Stimulated activated CD4-positive, alpha-beta T cell treated with anti-CD3 and anti-CD28 coated beads, Interleukin-4, amount 100 ng/mL, for 1 hour (primary cell): ENCODE measurements at regions not wholly inside any gene's neighbourhood (a gene's known extent, or its start where the extent isn't known, plus 50 kb on each side); places are given as distances from the start of the nearest gene placed in this dataset.

ENCODE experiments used
- DNase-seq: peaks from one replicate; pipeline ENCODE4 v3.0.0-alpha.2; 2020

GRCh38 chr15:87224404-87224803, 1032.1 kb downstream of the NTRK3 start:
- no peak for DNase-seq

- DNase-seq, result no peak
These were observed 1036.6 kb downstream of the NTRK3 start for GRCh38 chr15:87219650-87220615.

DNA sequence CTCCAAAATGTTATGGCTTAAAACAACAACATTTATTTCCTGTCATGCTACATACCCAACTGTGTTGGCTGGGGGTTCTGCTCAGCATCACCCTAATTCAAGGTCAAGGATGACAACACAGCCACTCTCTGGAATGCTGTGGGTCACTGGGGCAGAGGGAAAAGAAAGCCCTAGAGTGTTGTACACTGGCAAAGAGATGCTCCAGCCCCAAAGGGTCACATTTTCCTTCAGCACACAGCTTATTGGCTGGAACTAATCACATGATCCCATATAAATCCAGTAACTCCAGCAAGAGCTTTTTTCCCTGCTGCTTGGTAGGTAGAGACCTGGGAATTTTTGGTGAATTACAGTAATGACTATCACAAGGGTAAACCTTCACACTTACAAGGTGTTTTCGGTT, 1041.4 kb downstream of the NTRK3 start:
- no peak for DNase-seq

- no peak for DNase-seq
These were observed 1042.9 kb downstream of the NTRK3 start for GRCh38 chr15:87213626-87214025.

DNA sequence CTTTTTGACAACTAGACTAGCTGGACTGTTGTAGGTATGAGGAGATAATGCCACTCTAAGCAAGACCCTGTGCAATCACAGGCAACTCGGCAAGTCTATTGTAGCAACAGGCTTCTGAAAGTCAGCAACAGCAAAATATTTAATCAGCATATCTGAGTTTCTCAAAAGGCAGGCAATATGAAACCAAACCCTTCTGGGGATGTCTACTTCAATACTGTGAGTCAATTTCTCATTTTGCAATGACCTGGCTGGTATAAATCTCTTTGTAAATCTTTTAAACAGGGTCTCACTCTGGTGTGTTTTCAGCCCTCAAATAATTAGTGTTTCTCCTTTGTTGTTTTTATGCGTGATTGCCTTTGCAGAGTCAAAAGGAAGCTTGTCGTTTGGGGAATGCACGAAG, 1044.5 kb downstream of the NTRK3 start:
- DNase-seq, result no peak

DNA sequence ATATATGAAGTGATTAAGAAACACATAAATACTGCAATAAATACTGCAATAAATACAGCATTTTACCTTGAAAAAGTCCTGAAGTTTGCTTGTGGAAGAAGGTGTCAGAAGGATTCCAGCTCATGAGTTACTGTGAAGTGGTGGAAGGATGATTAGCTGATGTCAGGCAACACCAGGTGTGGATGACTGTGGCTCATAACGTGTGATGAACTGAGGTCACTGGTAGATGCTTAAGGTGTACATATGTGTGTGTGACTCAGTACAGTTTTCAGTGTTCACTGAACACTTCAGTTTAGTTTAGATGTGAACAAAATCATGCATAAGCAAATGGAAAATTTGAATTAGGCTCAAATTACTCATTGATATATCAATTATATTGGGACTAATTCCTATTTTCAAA, 1045.0 kb downstream of the NTRK3 start:
- no peak for DNase-seq

- no peak for DNase-seq
These were observed 1046.4 kb downstream of the NTRK3 start for GRCh38 chr15:87209891-87210689.

DNA sequence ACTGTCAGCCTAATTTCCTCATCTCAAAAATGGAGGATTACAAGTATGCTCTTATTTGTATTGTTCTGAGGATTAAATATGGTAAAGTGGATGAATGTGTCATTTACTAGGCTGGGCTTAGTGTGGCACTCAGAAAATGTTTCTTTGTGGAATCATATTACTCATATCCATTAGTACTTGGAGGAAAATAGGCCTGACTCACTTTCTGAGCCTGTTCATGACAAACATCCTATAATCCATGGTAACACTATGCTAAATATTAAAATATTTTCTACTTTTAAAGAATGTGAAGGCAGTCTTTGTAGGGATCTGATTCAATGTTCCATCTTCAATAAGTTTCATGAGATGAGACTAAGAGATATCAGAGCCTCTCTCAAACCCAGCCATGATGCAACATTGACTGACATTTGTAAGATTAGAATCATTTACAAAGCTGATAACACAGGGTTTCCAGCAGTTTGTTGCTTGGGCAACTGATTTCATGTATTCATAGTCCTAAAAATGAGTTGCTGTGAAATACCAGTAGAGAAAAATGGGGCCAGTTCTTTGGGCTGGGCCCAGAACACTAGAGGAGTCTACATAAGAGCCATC, 1048.5 kb downstream of the NTRK3 start:
- no peak for DNase-seq

GRCh38 chr15:87207251-87207650, 1049.3 kb downstream of the NTRK3 start:
- no peak for DNase-seq

GRCh38 chr15:87201986-87202385, 1054.6 kb downstream of the NTRK3 start:
- no peak for DNase-seq

DNA sequence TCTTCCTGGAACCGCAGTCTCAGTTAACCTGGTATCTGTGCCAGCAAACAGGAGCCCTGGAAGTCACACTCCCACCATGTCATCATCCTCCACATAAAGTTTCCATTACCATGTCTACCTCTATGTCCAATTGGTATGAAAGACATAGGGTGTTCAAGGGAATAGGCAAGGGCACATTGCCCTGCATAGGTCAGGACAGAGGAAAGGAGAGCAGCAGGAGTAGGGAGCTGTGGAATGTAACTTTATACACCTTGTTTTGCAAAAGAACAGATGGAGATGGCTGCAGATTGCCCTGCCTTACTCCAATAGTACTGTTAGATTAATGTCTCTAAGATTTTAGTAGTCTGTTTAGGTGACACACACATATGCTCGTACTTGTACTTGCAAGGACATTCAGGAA, 1056.4 kb downstream of the NTRK3 start:
- no peak for DNase-seq

- no peak for DNase-seq
These were observed 1058.6 kb downstream of the NTRK3 start for GRCh38 chr15:87197981-87198380.

DNA sequence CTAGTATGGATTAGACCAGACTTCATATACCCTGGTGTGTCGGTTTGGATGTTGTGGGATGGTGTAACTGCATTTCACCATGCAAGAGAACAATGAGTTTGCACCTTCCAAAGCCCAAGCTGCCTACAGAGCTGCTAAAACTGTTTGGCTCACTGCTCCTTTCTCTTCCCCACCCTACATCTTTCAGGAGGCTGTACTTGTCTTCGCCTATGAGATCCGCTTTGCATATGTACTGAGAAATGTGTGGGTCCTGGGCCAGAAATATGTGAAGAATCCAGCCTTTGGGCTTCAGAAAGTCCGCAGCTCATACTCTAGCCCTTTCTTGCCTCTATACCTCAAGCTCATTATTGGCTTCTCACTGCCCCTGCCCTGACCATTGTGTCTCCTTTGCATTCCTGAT, 1060.0 kb downstream of the NTRK3 start:
- DNase-seq, result no peak

DNA sequence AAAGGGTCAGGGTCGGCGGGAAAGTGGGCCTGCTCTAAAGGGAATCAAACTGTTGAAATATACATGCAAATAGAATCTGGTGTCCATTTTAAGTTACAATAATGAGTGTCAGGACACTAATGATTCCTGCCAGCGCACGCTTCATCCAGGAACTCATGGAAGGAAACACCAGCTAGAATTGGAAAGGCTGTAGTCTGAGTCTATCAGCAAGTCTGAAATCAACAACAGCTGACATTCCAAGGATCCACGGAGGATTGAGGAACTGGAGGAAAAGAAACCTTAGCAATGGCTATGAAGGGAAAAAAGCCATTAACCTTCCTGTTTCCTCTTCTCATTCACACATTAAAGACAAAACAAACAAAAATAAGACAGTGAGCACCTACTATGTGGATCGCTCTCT, 1063.1 kb downstream of the NTRK3 start:
- DNase-seq, result no peak

GRCh38 chr15:87167706-87168105, 1088.0 kb downstream of the AGBL1 start:
- DNase-seq, result no peak

GRCh38 chr15:87167055-87167454, 1087.4 kb downstream of the AGBL1 start:
- no peak for DNase-seq

DNA sequence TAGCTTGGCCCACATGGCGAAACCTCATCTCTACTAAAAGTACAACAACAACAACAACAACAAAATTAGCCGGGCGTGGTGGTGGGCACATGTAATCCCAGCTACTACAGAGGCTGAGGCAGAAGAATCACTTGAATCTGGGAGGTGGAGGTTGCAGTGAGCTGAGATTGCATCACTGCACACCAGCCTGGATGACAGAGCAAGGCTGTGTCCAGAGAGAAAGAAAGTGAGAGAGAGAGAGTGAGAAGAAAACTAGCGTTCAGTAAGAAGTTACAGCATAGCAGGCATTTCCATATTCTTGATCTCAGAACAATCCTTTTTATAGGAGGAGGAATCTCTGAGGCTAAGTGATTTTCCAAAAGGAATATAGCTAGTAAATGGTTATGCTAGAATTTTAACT, 1076.1 kb downstream of the AGBL1 start:
- DNase-seq, result no peak

DNA sequence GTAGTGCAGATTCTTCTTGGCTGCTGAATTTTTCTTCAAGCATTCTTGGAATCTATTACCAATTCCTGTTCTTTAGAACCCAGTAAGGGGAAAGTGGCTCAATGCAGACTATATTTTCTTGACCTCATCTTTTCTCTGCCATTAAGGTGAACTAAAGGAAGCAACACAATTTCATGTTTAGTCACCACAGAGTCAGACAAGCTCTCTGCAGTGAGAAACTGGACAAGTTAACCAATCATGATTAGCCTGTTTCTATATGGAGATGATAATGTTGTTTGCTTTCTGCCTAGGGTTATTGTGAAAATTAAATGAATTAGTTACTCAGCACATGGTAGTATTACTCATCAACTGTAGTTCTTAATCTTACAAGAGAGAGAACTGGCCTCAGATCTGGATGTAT, 1075.1 kb downstream of the AGBL1 start:
- no peak for DNase-seq

DNA sequence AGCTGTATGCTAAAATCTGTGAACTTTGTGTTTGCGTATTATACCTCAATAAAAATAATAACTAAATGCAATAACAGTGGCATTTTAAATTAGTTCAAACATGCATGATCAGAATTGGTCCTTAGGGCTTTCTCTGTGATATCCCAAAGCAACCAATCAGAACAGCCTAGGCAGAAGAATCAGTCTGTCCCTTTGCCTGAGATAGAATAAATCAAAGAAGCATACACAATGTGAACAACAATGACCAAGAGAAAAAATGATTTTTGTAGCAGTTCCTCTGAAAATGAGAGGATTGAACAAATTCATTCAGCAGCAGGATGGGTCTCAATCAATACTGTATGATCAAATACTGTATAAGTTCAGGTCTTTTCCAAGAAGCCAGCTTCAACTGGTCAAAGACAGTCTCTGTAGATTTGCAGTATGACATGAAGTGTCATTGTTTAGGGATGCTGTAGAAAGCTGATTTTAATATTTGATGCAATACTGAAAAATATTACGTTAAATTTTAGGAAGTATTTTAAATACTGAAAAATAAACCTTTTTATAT, 1071.6 kb downstream of the AGBL1 start:
- no peak for DNase-seq

- DNase-seq, result no peak
These were observed 1066.0 kb downstream of the AGBL1 start for GRCh38 chr15:87145696-87146095.

DNA sequence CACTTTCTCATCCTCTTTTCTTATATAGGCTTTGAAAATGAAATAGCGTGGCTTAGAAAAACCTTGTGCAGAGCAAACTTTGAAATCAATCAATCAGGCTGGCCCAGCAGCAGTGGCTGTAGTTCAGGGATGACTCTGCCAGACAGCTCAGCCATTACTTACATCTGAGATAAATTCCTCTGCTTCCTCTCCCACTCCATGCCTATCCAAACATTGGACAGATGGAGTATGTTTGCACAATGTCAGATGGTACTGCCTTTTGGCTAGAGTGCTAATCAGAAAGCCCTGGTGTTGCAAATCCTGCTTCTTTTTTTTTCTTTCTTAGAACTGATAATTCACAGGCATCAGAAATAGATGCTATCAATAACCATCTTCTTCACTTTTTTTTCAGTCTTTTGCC, 1065.1 kb downstream of the AGBL1 start:
- no peak for DNase-seq

DNA sequence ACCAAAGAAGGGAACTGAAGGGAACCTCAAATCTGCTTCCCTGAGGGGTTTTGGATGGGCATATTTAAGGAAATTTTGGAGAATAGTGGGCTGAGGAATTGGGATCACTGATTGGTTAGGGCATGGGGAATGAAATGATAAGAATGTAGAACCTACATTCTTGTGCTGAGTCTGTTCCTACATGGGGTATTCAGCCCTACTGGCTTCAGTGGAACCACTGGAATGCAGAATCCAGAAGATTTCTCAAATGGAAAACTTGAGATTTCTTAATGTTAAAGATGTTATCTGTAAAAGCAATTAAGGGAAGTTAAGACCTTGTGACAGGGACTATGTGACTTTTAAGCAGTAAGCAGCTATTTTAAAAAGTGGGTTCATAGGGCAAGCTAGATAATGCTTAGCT, 1062.4 kb downstream of the AGBL1 start:
- DNase-seq, result no peak

GRCh38 chr15:87135109-87135508, 1055.4 kb downstream of the AGBL1 start:
- no peak for DNase-seq
